HG02870 (cell line): ENCODE measurements at regions not wholly inside any gene's neighbourhood (a gene's known extent, or its start where the extent isn't known, plus 50 kb on each side); places are given as distances from the start of the nearest gene placed in this dataset.
A peak's percentile ranks its signal among the peaks of the same experiment; 100 is the strongest.

Source experiments
- ATAC-seq: cut with Tn5 transposase; IDR thresholded peaks from one replicate; pipeline ENCODE4 v1.9.1; 2021; ENCODE audit warnings: mild to moderate bottlenecking, moderate library complexity; ENCODE audit not compliant: unreplicated experiment

DNA sequence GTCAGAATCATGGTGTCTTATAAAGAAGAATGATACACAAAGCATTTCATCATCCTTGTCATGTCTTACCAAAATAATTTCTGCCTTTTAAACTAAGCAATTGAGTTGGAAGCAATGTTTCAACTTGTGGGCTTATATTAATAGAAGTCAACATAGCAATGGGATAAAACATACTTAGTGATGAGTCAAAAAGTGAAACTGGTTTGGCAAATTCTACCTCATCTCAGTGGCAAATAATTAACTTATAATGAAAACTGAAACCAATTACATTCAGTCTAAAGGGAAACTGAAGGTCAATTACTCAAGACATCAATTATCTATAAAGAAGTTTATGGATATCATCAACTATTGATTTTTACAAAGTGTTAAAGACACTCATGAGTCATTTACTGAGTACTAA is 463.8 kb downstream of the BMP2 start:
- no peak for ATAC-seq

DNA sequence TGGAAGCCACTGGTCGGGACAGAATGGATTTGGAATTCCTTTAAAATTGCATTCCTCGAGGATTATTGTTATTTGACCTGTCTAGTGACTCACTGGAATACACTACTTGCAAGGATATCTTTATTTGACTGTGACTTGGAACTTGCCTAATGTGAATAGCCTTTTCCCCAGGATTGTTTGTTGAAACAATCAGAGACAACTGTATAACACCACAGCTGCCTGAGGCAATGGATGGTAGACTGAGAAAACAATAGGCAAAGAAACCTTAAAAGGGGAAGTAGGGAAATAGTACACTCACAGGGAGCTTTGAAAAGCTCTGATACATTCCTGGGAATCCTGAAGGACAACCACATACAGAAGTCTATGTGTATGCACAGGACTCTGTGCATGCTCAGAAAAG is 465.3 kb downstream of the BMP2 start:
- no peak for ATAC-seq

DNA sequence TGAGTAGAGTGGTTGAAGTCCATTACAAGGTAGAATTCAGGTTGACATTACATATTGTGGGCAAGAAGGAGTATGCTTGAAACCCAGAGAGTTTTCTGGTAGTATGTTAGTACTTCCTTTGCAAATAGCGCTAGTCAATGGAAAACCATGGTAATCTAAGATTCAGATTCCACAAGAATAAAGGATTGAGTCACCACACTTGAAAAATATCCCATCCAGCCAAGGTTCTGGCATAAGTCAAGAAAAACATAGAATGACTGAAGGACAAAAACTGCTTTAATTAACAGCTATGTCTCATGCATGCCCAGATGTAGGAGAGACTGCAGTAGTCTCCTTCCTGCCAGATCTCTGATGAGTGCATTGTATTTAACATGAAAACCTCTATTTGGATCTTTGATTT is 469.8 kb downstream of the BMP2 start:
- ATAC-seq: no peak

DNA sequence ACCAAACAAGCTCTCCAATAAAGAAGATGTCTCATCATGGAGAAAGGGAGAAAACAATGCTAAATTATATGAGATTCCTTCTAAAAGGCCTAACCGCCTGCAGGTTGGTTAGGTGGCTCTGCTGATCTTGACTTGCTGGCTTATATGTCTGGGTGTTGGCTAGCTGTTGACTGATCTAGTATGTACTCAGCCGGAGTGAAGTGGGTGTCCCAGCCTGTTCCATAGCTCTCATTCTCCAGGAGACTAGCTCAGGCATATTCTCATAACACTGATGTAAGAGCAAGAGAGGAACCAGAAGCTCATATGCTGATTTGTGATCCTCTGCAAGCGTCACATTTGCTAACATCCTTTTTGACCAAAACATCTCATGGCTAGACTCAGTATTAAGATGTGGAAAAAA is 473.0 kb downstream of the BMP2 start:
- ATAC-seq: no peak

DNA sequence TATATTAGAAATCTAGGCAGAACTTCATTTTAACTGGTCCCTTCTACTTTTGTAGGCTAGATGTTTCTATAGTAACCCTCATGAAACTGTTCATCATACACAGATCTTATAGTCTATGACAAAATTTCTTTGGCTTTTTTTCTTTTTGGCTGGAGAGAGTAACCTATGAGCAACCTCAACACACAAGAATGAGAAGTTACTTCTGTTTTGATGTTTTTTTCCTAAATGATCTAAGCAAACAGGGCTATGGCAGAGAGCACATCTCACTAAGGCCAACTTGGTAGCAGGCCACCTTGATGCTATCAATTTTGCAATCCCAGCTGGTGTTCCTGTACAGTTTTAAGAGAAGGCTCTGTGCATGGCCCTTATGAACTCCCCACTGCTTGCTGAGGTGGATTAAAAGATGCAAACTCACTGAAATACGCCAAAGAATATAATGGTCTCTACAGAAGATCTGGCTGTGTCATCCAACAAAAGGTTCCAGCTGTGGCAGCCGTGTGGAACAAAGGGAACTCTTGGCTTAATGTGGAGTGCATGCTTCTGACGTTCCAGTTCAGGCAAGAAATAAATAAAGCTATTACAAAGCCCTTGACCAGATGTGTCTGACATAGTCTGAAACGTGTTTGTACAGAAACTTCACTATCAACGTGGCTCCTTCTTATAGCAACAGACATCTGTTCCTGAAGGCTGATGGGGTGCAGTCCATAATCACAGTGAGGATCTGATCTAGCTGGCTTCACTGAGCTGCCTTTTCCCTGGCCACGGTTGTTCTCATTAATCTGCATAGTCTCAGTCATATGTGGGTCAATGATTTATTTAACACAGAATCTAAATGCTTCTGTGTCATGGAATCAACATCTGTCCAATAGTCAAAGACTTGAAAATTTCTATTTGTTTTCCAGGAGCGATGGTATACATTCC is 481.1 kb downstream of the BMP2 start:
- no peak for ATAC-seq

DNA sequence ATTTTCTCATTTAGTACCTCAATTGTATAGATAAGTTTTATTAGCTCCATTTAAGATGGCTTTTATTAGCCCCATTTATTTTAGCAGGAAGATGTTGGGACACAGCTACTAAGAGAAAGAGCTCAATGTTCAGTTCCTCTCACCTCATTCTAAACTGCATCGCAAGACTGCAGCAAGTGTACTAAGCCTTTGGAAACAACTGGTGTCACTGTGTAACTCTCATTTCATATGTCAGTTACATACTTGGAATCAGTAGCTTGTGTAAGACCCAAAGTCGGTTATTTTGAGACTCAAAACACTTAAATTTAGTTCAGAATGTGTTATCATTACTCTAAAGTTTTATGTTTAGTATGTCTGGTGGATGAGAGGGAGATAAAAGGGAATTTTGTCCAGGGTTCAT is 482.9 kb downstream of the BMP2 start:
- ATAC-seq: no peak

DNA sequence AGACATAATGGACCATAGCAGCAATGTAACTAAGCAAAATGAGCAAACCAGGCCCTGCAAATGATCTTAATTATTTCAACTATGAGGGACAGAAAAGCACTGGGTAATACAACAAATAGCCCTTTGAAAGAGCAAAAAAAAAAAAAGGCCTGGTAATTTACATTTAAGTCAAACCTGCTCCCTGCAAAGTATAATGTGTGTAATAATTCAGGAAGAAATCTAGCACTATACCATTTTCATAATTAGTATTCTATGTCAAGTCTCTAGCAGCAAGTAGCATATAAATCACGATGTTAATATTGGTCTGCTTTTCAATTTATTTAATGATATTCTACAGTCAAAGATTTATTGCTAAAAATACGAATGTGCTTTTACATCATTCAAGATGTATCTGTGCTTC is 489.6 kb downstream of the BMP2 start:
- no peak for ATAC-seq

DNA sequence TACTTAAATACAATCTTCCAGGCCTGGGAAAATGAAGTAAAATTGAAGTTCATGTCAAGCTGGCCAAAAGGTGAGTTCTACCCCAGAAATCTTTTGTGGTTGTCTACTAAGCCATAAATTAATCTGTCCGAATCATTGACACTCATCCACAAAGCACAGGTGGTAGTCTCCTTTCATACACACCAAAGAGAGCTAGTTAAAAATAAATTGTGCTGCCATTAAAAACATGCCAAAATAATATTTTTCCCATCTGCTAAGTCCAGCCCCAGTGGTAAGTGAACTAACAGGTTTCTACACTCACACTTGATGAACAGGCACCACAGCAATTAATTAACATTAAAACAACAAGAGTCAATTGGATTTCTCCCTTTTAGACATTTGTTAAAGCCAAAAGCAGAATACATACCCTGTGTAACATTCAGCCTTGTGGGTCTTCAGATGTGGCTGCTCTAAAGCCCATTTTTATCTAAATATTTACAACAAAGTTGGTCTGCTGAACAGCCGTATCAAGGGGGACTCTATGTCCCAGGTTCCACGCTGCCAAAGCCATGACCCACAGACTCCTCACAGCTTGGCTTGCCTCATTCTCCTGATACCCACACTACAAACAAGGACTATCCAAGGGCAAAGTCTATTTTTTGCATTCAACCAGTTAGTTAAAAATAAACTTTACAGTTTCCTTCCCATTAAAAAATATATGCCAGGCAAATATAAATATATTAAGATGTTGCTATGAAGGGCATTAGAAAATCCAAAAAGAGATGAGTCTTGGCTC is 490.4 kb downstream of the BMP2 start:
- no peak for ATAC-seq

DNA sequence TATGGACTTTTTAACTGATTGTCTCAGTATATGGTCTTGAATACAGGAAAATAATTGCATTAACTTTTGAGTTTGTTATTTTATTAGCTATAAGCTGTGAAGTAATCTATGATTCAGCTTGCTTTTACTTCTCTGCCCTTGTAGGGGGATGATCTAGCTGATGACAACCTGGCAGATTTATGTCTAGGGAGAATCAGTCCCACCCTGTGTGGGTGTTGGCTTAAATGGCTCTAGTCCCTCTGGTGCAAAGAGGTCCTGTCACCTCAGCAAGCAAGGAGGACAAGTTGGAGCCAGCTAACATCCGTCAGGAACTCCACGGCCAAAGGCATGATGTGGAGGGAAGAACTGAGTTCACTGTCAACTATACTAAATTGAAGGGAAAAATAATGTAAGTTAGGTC is 495.3 kb downstream of the BMP2 start:
- no peak for ATAC-seq

DNA sequence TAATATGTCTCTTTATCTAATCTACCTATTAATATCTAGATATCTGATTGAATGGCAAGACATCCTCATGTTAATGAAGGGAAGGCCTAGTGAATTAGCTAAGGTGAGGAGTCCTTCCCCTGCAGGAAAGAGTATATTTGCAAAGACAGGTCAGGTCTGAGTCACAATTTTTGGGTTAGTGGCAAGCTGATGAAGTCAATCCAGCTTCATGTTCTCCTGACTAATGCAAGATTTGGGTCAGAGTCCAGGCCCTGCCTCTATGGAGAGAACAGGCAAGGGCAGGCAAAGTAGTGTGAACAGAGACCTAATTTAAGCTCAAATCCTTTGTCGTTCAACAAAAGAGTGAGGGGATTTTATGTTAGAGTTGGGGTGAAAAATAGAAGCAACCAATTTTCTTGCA is 496.7 kb downstream of the BMP2 start:
- no peak for ATAC-seq

DNA sequence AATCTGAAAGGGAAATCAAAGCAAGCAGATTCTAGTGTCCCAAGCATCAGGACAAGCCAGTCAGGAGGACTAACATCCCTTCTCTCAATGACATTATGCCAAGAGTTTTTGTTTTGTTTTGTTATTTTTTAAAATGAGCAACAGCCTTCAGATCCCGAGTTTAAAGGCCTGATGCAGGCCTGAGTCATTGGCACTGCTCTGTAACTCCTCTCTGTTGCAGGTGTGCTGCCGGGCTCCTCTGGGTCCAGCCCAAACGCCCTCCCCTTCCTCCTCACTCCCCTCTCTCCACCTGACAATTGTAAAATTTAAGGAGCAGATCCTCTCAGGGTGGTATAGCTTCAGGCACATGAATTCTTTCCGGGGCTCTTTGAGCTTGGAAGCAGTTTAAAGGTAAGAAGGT is 502.0 kb downstream of the BMP2 start:
- ATAC-seq: no peak

DNA sequence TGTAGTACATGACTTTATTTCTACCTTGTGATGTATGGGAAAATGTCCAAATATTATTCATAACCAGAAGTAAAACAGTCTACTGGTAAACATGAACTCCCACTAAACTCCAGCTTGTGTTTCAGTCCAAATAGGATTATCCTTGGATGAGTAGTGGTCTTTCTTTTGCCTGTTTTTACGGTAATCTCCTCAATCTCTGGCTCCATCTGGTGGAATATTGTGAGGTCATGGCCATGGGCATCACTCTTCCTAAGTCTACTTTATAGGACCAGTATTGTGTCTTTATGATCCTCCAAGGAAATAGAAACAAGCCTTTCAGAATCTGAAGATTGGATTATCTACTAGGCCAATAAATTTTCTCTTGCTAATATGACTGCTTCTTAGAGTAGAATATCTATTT is 505.0 kb downstream of the BMP2 start:
- ATAC-seq: no peak

DNA sequence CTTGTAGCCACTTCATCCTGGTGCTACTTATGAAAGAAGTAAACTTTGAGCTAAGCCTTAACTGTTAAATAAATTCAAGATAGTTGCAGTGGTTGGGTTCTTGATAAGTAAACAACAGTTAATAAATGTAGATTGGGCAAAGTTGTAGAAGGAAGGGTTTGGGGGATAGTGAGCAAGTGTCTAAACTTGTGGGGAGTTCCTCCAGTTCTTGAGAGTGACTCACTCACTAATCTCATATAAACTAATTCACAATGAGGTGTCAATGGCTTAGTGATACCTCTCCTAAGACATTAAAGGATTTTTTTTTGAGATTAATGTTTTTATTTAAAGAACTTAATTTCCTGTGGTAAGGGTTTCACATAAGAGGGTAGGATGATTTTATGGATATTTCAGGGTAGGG is 507.4 kb downstream of the BMP2 start:
- ATAC-seq: no peak

DNA sequence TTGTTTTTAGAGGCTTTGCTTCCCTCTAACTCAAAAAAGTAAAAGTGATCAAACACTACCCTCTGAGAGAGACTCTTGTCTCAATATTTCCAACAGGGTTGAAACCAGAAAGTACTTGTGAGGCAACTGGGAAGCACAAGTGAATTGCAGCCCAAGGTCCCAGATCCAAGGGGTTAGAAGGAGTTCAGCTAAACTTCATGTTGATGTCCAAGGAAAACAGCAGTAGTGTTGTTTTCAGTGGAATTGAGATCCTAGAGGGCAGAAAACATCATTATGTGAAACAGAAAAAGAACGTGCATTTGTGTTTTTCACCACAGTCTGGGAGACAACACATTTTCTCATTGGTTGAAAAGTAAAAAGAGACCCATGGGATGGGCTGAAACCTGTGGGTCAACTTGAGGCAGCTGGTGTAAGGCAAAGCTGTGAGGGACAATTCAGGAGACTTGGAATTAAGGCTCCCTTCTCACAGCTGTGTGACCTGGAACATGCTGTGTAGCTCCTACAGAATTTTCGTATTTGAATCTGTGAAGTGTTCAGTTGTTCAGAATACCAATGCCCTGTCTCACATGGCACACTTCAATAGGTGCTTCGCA is 508.3 kb downstream of the BMP2 start:
- ATAC-seq: no peak

DNA sequence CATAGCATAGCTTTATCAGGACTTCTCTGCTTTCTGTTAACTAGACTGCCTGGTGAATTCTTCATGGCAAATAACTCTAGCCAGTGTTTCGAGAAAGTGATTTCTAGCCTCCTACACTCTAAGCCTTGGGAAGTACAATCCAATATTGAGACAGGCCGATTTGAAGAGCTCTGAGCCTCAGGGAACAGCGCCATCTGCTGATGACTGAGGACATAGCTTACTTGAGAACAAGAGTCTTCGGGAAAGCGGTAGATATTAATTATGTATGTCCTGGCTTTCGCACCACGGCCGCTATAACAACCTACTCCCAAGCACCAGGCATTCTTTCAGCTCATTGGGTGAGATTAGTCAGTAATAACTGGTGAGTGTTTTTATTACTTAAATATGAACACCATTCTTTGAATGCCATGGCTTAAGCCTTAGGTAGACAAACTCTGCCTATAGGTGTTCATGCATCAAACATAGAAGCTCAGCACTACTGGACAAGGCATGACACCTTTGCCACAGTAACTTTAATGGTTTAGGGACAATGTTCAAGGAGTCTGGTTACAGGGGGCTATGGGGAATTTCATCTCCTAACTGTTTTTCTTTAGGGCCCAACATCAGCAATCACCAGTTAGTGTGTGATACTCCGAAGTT is 518.6 kb downstream of the BMP2 start:
- ATAC-seq: peak; percentile 63

DNA sequence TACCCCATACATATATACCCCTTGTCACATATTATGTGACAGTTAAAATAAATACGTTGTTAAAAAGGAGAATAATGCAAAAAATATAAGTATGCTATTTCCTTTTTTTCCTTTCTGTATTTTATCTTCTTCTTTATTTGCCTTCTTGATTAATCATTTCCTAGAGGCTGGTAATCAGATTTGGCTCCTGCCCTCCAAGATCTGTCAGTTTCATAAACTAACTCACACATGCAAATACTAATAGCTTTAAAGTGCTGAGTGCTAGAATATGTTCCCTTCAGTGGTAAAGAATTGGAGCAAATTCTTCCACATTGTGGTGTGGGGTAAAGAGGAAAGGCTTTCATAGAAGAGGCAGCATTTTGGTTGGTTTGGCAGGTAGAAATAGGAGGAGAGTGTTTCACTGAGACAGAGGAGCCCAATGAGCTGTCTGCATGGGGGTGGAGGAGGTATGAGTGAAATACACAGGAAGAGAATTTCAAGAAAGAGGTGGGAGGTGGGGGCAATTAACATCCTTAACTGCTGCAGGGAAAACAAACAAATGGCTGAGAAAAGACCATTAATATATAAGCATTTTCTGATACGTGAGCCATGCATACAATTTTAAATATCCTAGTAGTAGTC is 523.9 kb downstream of the BMP2 start:
- ATAC-seq: no peak

DNA sequence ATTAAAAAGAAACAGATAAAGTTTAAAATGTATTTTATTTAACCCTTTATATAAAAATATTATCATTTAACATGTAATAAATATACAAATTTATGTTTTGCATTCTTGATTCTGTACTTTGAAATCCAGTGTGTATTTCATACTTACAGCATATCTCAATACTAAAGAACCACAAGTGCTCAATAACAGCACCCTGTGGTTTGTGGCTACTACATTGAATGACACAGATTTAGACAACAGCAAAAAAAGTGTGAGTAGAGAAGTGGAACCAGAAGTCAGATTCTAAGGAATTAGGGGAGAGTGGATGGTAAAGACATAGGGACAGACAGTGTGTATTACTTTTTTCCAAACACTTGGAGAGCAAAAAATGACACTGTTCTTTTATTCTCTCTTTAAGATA is 524.5 kb downstream of the BMP2 start:
- no peak for ATAC-seq

DNA sequence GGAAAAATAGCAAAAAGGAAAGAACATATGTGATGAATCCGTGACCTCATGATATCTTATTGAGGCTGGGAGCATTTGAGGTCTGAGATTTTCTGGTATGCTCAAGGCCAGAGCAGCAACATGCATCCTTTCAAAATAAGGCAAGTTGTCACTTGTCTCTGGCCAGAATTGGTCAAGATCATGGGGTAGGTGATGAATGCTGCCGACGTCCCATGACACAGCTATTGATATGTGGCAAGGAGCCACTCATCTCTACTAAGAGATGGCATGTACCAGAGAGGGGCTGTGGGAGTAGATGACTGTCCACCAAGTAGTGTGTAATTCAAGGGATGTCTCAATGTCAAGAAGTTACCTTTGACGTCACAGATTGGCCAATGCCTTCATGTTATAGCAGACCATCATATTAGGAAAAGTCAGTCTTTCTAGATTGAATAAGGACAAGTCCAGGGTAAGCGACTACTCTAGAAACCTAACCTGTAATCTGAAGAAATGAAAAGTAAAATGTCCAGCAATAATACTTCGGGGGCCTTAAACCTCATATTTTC is 527.4 kb downstream of the BMP2 start:
- no peak for ATAC-seq

DNA sequence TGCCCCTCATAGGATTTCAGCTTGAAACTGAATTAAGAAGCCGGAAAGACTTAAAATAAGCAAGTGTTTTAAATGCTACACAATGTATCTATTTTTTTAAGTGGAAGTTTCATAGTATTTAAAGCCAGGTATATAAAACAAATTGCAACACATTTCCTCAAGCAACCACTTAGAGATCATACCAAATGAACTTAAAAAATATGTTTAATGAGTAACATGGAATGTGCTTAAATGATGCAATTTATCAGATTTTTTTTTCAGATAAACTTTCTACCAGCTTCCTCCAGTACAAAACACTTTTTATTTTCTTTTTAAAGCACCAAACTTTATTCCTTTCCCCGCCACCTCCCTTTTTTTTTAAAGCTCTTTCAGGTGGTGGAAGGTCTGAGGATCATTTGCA is 534.3 kb downstream of the BMP2 start:
- no peak for ATAC-seq

DNA sequence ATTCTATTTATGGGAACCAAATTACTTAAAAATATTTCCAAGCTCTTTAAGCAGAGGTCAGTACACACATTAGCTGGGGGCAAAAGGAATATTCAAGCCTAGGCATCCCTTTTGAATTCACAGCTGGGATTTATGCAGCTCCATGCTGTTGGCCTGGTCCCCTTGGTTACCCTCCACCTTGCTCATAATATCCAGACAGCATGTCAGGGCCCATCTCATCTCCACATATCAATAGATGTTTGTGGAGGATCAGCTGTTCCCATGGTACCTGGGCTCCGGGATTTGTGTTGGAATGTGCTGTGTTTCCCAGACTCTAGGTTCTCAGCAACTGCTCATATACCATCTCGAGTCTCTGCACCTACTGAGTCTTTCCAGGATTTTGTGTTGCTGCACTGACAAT is 534.8 kb downstream of the BMP2 start:
- ATAC-seq: no peak

DNA sequence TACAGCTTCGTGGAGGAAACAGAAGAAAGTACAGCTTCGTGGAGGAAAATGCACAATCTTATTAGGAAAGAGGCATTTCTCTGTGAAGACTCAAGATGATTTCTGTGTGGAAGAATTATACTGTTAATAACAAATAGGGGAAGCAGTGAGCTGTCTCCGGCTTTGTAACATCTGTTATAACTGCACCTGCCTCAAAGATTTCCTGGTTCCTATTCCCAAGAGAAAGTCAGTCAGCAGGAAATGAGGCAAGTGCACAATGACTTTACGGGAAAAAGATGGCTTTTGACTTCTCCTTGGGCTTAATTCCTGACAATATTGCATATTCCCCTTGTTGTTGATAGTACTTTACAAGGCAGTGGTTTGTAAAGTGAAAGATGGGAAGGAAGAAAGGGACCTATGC is 538.5 kb downstream of the BMP2 start:
- no peak for ATAC-seq
